ENCODE measurements at regions not wholly inside any gene's neighbourhood (a gene's known extent, or its start where the extent isn't known, plus 50 kb on each side); places are given as distances from the start of the nearest gene placed in this dataset.

- ChIA-PET CTCF (no interaction called here), POLR2A (no interaction called here)
- Histone ChIP-seq H3K79me2 (ENCODE audit: control insufficient read depth, insufficient read depth, low read length) (no peaks in the 10 kb centered on the region), H3K4me2 (ENCODE audit: insufficient read depth, low read length) (no peak overlapping the region), H3K4me1 (ENCODE audit: control insufficient read depth, extremely low read depth, insufficient read depth, low read length) (no peaks in the 10 kb centered on the region), H4K20me1 (replicated peaks; ENCODE audit: control insufficient read depth, extremely low read depth, insufficient read depth, low read length) (no peaks in the 10 kb centered on the region), H3K9me3 (replicated peaks; ENCODE audit: control insufficient read depth, insufficient read depth, low read length) (peaks cover 2% of the 10 kb centered on the region), H3K27ac (ENCODE audit: insufficient read depth, low read depth, low read length) (no peak overlapping the region), H2AFZ (ENCODE audit: low read depth, low read length) (no peak overlapping the region), H3K36me3 (ENCODE audit: control insufficient read depth in 2 of 2, extremely low read depth in 1 of 2, insufficient read depth in 2 of 2, low read length in 2 of 2) (no peaks in the 10 kb centered on the region), H3K4me3 (replicated peaks in 1 of 3; ENCODE audit: insufficient read depth in 1 of 3, low read depth in 1 of 3, low read length in 3 of 3) (no peak overlapping the region), H3K27me3 (ENCODE audit: control insufficient read depth in 2 of 2, insufficient read depth in 2 of 2, low read length in 2 of 2) (no peaks in the 10 kb centered on the region), H3K9me1 (replicated peaks; ENCODE audit: control insufficient read depth, extremely low read depth, insufficient read depth, low read length) (no peaks in the 10 kb centered on the region), H3K9ac (replicated peaks; ENCODE audit: extremely low read depth, insufficient read depth, low read length) (no peak overlapping the region)
- no TSS peak for BruUV-seq (replicated peaks)
- FAIRE-seq (no peak), DNase-seq (ENCODE audit: low read depth, low spot score) (no peak)
- TF ChIP-seq MYC (IDR thresholded peaks at IDR 0.05; ENCODE audit: low read depth, low read length), result no peak
- no peak for TF ChIP-seq EZH2 (IDR thresholded peaks at IDR 0.05; ENCODE audit: borderline replicate concordance, low read depth, low read length, severe bottlenecking)
- TF ChIP-seq, protein P1, sequence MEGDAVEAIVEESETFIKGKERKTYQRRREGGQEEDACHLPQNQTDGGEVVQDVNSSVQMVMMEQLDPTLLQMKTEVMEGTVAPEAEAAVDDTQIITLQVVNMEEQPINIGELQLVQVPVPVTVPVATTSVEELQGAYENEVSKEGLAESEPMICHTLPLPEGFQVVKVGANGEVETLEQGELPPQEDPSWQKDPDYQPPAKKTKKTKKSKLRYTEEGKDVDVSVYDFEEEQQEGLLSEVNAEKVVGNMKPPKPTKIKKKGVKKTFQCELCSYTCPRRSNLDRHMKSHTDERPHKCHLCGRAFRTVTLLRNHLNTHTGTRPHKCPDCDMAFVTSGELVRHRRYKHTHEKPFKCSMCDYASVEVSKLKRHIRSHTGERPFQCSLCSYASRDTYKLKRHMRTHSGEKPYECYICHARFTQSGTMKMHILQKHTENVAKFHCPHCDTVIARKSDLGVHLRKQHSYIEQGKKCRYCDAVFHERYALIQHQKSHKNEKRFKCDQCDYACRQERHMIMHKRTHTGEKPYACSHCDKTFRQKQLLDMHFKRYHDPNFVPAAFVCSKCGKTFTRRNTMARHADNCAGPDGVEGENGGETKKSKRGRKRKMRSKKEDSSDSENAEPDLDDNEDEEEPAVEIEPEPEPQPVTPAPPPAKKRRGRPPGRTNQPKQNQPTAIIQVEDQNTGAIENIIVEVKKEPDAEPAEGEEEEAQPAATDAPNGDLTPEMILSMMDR (IDR thresholded peaks at IDR 0.05; ENCODE audit: extremely low read depth in 1 of 2, insufficient read depth in 1 of 2, low read depth in 1 of 2, low read length in 2 of 2), result no peak
- intact Hi-C loops (cut with micrococcal nuclease) (no loop called here), dilution Hi-C loops (cut with MboI; ENCODE audit: extremely low pct_ligation_motif_present, low sequenced_read_pairs) (no loop called here)
These were observed 274.5 kb upstream of the ELAC2 start for GRCh38 chr17:13292291-13292690.

DNA sequence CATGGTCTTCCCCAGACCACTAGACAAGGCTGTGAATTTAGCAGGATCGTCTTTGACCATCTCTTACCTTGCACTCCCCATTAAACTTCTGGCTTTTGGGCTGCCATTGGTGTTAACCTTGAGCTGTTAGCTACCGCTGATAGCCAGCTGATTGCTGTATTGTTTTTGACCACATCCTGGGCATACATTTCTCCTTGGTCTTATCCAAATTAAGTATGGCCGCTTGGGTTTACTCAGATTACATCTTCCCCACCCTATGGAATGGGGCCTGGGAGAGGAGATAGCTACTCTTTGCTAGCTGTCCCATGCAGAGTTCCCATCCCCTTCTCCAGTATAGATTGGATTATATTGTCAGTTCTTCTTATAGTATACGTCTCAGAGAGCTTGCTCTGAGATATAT is 270.4 kb upstream of the ELAC2 start:
- no TSS peak for BruUV-seq (replicated peaks)
- no peak overlapping the region for H3K27ac ChIP-seq (ENCODE audit: insufficient read depth, low read depth, low read length)
- no peak overlapping the region for H2AFZ ChIP-seq (ENCODE audit: low read depth, low read length)
- H3K4me2 ChIP-seq (ENCODE audit: insufficient read depth, low read length), result no peak overlapping the region
- H3K9me3 ChIP-seq (replicated peaks; ENCODE audit: control insufficient read depth, insufficient read depth, low read length), result peaks cover 2% of the 10 kb centered on the region
- no peak for FAIRE-seq
- CTCF ChIA-PET, result no interaction called here
- no peak for DNase-seq (ENCODE audit: low read depth, low spot score)
- no peaks in the 10 kb centered on the region for H3K9me1 ChIP-seq (replicated peaks; ENCODE audit: control insufficient read depth, extremely low read depth, insufficient read depth, low read length)
- H3K27me3 ChIP-seq (ENCODE audit: control insufficient read depth in 2 of 2, insufficient read depth in 2 of 2, low read length in 2 of 2), result no peaks in the 10 kb centered on the region
- H4K20me1 ChIP-seq (replicated peaks; ENCODE audit: control insufficient read depth, extremely low read depth, insufficient read depth, low read length), result no peaks in the 10 kb centered on the region
- H3K4me3 ChIP-seq (replicated peaks in 1 of 3; ENCODE audit: insufficient read depth in 1 of 3, low read depth in 1 of 3, low read length in 3 of 3), result no peak overlapping the region
- no peak for TF ChIP-seq GATA2 (IDR thresholded peaks at IDR 0.05; ENCODE audit: insufficient read depth, insufficient read length, low read depth, low read length)
- TF ChIP-seq, protein P2, sequence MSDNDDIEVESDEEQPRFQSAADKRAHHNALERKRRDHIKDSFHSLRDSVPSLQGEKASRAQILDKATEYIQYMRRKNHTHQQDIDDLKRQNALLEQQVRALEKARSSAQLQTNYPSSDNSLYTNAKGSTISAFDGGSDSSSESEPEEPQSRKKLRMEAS (IDR thresholded peaks at IDR 0.05; ENCODE audit: insufficient read depth, insufficient read length), result no peak
- TF ChIP-seq EZH2 (IDR thresholded peaks at IDR 0.05; ENCODE audit: borderline replicate concordance, low read depth, low read length, severe bottlenecking), result no peak
- TF ChIP-seq JUN (IDR thresholded peaks at IDR 0.05; ENCODE audit: borderline replicate concordance, insufficient read depth, insufficient read length, low read depth), result no peak
- TF ChIP-seq MYC (IDR thresholded peaks at IDR 0.05; ENCODE audit: low read depth, low read length), result no peak
- no peak for TF ChIP-seq POLR2AphosphoS5 (IDR thresholded peaks at IDR 0.05; ENCODE audit: insufficient read depth, low read depth, low read length)
- TF ChIP-seq POLR2A (IDR thresholded peaks at IDR 0.05; ENCODE audit: low read depth, low read length), result no peak
- TF ChIP-seq, protein P1 (IDR thresholded peaks at IDR 0.05; ENCODE audit: extremely low read depth in 1 of 2, insufficient read depth in 1 of 2, low read depth in 1 of 2, low read length in 2 of 2), result no peak
- TF ChIP-seq FOS (IDR thresholded peaks at IDR 0.05; ENCODE audit: borderline replicate concordance, insufficient read depth, low read length), result no peak
- intact Hi-C loops (cut with micrococcal nuclease), result no loop called here
- no peaks in the 10 kb centered on the region for H3K36me3 ChIP-seq (ENCODE audit: control insufficient read depth in 2 of 2, extremely low read depth in 1 of 2, insufficient read depth in 2 of 2, low read length in 2 of 2)
- H3K9ac ChIP-seq (replicated peaks; ENCODE audit: extremely low read depth, insufficient read depth, low read length), result no peak overlapping the region
- no peaks in the 10 kb centered on the region for H3K4me1 ChIP-seq (ENCODE audit: control insufficient read depth, extremely low read depth, insufficient read depth, low read length)
- H3K79me2 ChIP-seq (ENCODE audit: control insufficient read depth, insufficient read depth, low read length), result no peaks in the 10 kb centered on the region
- dilution Hi-C loops (cut with MboI; ENCODE audit: extremely low pct_ligation_motif_present, low sequenced_read_pairs), result no loop called here
- POLR2A ChIA-PET, result no interaction called here

All from endothelial cell of umbilical vein (primary cell).